ENCODE measurements at regions not wholly inside any gene's neighbourhood (a gene's known extent, or its start where the extent isn't known, plus 50 kb on each side); places are given as distances from the start of the nearest gene placed in this dataset.

DNA sequence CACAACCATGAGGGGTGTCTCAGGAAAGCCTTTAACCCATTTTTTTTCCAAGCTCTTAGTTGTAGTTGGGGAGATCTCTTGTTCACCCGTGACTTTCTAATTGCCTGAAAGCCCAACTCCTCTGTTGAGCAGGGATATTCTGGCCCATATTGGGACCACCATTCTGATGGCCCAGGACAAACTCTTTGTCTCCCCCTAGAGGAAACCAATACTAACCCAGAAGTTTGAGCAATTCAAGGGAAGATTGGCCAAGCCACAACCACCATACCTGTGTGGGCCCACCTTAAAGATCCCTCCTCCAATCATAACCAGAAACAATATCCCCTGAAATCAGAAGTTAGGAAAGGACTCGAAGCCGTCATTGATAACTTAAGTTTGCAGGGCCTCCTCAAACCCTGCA lies 132.6 kb downstream of the THBS2 start:
- ATAC-seq (ENCODE audit: insufficient read depth, low read depth) (no peak), DNase-seq (no peak)

DNA sequence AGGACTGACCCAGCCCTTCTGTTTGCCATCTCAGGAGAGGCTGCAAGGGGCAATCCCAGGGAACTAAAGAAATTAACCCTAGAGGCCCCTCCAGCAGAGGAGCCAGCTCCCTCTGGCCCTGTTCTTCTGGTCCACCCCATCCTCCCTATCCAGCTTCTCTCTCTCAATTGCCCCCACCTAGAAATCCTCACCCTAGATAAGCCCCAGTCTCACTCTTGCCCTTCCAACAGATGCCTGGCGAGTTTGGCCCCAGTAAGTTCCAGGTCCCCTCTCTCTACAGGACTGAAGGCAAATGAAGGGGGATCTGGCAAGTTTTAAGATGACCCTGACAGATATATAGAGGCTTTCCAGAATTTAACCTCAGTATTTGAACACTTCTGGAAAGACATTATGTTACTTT lies 134.0 kb downstream of the THBS2 start:
- no peaks in the 10 kb centered on the region for H4K20me1 ChIP-seq (ENCODE audit: insufficient read depth, low read length)
- H3K4me3 ChIP-seq (ENCODE audit: low read depth in 1 of 2, low read length in 2 of 2), result no peak overlapping the region
- no peaks in the 10 kb centered on the region for H3K36me3 ChIP-seq (ENCODE audit: insufficient read depth, low read length)
- no peak for TF ChIP-seq EZH2 (IDR thresholded peaks at IDR 0.05; ENCODE audit: borderline replicate concordance, low read depth, low read length, severe bottlenecking)
- TF ChIP-seq, protein P1, sequence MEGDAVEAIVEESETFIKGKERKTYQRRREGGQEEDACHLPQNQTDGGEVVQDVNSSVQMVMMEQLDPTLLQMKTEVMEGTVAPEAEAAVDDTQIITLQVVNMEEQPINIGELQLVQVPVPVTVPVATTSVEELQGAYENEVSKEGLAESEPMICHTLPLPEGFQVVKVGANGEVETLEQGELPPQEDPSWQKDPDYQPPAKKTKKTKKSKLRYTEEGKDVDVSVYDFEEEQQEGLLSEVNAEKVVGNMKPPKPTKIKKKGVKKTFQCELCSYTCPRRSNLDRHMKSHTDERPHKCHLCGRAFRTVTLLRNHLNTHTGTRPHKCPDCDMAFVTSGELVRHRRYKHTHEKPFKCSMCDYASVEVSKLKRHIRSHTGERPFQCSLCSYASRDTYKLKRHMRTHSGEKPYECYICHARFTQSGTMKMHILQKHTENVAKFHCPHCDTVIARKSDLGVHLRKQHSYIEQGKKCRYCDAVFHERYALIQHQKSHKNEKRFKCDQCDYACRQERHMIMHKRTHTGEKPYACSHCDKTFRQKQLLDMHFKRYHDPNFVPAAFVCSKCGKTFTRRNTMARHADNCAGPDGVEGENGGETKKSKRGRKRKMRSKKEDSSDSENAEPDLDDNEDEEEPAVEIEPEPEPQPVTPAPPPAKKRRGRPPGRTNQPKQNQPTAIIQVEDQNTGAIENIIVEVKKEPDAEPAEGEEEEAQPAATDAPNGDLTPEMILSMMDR (IDR thresholded peaks at IDR 0.05; ENCODE audit: borderline replicate concordance, extremely low read depth, low read length, poor library complexity, severe bottlenecking), result no peak
- no peaks in the 10 kb centered on the region for H3K79me2 ChIP-seq (ENCODE audit: insufficient read depth, low read length)
- H3K9ac ChIP-seq (ENCODE audit: low read depth, low read length), result no peak overlapping the region
- no peaks in the 10 kb centered on the region for H3K4me1 ChIP-seq (ENCODE audit: insufficient read depth, low read length)
- no peak overlapping the region for H3K27ac ChIP-seq (ENCODE audit: low read length)
- DNase-seq, result no peak
- no peak overlapping the region for H2AFZ ChIP-seq (ENCODE audit: low read depth, low read length)
- no peak overlapping the region for H3K4me2 ChIP-seq (ENCODE audit: insufficient read depth, low read length)
- H3K9me3 ChIP-seq (ENCODE audit: insufficient read depth, low read length, severe bottlenecking), result no peaks in the 10 kb centered on the region
- H3K27me3 ChIP-seq (ENCODE audit: insufficient read depth, low read length, poor library complexity), result no peaks in the 10 kb centered on the region
- no peak for ATAC-seq (ENCODE audit: insufficient read depth, low read depth)

More for the DNA sequence above, 132.6 kb downstream of the THBS2 start:
- no peak for TF ChIP-seq EZH2 (IDR thresholded peaks at IDR 0.05; ENCODE audit: borderline replicate concordance, low read depth, low read length, severe bottlenecking)
- TF ChIP-seq, protein P1 (IDR thresholded peaks at IDR 0.05; ENCODE audit: borderline replicate concordance, extremely low read depth, low read length, poor library complexity, severe bottlenecking), result peak; percentile 12
- Histone ChIP-seq H3K79me2 (ENCODE audit: insufficient read depth, low read length) (no peaks in the 10 kb centered on the region), H3K9ac (ENCODE audit: low read depth, low read length) (no peak overlapping the region), H3K9me3 (ENCODE audit: insufficient read depth, low read length, severe bottlenecking) (no peaks in the 10 kb centered on the region), H3K4me2 (ENCODE audit: insufficient read depth, low read length) (no peak overlapping the region), H2AFZ (ENCODE audit: low read depth, low read length) (no peak overlapping the region), H3K27ac (ENCODE audit: low read length) (no peak overlapping the region), H3K27me3 (ENCODE audit: insufficient read depth, low read length, poor library complexity) (no peaks in the 10 kb centered on the region), H3K36me3 (ENCODE audit: insufficient read depth, low read length) (no peaks in the 10 kb centered on the region), H3K4me3 (ENCODE audit: low read depth in 1 of 2, low read length in 2 of 2) (no peak overlapping the region), H4K20me1 (ENCODE audit: insufficient read depth, low read length) (no peaks in the 10 kb centered on the region), H3K4me1 (ENCODE audit: insufficient read depth, low read length) (no peaks in the 10 kb centered on the region)

DNA sequence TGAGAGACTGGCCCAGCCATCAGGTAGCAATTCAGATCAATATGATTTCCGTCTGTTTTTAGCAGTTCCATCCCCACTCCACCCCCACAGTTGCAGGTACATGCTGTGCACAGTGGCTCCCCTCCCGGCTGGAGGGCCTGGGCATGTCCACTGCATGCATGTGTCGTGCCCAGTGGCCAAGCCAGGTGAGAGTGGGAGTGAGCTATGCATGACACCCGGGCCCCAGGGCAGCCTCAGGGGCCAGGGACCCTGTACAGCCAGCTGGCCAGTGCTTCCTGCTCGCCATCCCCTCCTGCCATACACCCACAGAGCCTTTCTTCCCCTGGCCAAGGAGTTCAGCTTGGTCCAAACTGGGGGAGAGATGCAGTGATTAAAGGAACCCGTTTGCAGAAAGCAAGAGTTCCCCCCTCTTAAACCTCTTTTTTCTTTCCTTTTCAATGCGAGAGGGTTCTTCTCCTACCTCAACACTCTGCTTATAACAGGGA lies 135.3 kb downstream of the THBS2 start:
- Histone ChIP-seq H3K27me3 (ENCODE audit: insufficient read depth, low read length, poor library complexity) (no peaks in the 10 kb centered on the region), H4K20me1 (ENCODE audit: insufficient read depth, low read length) (no peaks in the 10 kb centered on the region), H3K27ac (ENCODE audit: low read length) (no peak overlapping the region), H3K4me2 (ENCODE audit: insufficient read depth, low read length) (no peak overlapping the region), H3K79me2 (ENCODE audit: insufficient read depth, low read length) (no peaks in the 10 kb centered on the region), H3K9me3 (ENCODE audit: insufficient read depth, low read length, severe bottlenecking) (no peaks in the 10 kb centered on the region), H3K4me3 (ENCODE audit: low read depth in 1 of 2, low read length in 2 of 2) (no peak overlapping the region), H3K9ac (ENCODE audit: low read depth, low read length) (no peak overlapping the region), H2AFZ (ENCODE audit: low read depth, low read length) (no peak overlapping the region), H3K4me1 (ENCODE audit: insufficient read depth, low read length) (no peaks in the 10 kb centered on the region), H3K36me3 (ENCODE audit: insufficient read depth, low read length) (no peaks in the 10 kb centered on the region)
- ATAC-seq (ENCODE audit: insufficient read depth, low read depth), result no peak
- DNase-seq, result no peak
- no peak for TF ChIP-seq EZH2 (IDR thresholded peaks at IDR 0.05; ENCODE audit: borderline replicate concordance, low read depth, low read length, severe bottlenecking)
- TF ChIP-seq, protein P1 (IDR thresholded peaks at IDR 0.05; ENCODE audit: borderline replicate concordance, extremely low read depth, low read length, poor library complexity, severe bottlenecking), result no peak

DNA sequence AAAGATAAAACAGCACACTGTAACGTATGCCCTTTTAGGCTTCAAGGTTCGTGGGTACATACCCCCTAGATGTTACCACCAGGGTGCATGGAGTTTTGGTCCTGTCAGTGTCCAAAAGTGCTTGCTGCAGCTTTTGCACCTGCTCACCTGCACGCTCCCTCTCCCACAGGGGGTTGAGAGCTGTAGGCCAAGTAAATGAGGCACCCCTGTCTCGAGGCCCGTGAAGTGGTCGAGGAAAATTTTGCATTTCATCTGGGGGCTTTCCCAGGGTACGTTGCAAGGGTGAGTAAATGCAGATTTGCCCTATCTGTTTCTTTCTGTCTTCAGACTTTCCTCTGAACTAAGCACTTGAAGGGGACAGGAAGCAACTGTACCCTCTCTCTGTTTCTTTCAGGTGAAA lies 136.0 kb downstream of the THBS2 start:
- Histone ChIP-seq H3K27me3 (ENCODE audit: insufficient read depth, low read length, poor library complexity) (no peaks in the 10 kb centered on the region), H3K4me3 (ENCODE audit: low read depth in 1 of 2, low read length in 2 of 2) (no peak overlapping the region), H3K4me2 (ENCODE audit: insufficient read depth, low read length) (no peak overlapping the region), H3K9me3 (ENCODE audit: insufficient read depth, low read length, severe bottlenecking) (no peaks in the 10 kb centered on the region), H3K4me1 (ENCODE audit: insufficient read depth, low read length) (no peaks in the 10 kb centered on the region), H3K27ac (ENCODE audit: low read length) (no peak overlapping the region), H3K36me3 (ENCODE audit: insufficient read depth, low read length) (no peaks in the 10 kb centered on the region), H3K79me2 (ENCODE audit: insufficient read depth, low read length) (no peaks in the 10 kb centered on the region), H3K9ac (ENCODE audit: low read depth, low read length) (no peak overlapping the region), H4K20me1 (ENCODE audit: insufficient read depth, low read length) (no peaks in the 10 kb centered on the region), H2AFZ (ENCODE audit: low read depth, low read length) (no peak overlapping the region)
- no peak for DNase-seq
- no peak for ATAC-seq (ENCODE audit: insufficient read depth, low read depth)
- no peak for TF ChIP-seq EZH2 (IDR thresholded peaks at IDR 0.05; ENCODE audit: borderline replicate concordance, low read depth, low read length, severe bottlenecking)
- TF ChIP-seq, protein P1 (IDR thresholded peaks at IDR 0.05; ENCODE audit: borderline replicate concordance, extremely low read depth, low read length, poor library complexity, severe bottlenecking), result no peak
